ENCODE measurements at regions not wholly inside any gene's neighbourhood (a gene's known extent, or its start where the extent isn't known, plus 50 kb on each side); places are given as distances from the start of the nearest gene placed in this dataset.

- no peak overlapping the region for H3K4me3 ChIP-seq (ENCODE audit: low read length)
- no peaks in the 10 kb centered on the region for H3F3A ChIP-seq (ENCODE audit: low read length, unreplicated experiment)
- H4K20me1 ChIP-seq (ENCODE audit: low read length) = no peaks in the 10 kb centered on the region
- no peaks in the 10 kb centered on the region for H3K79me2 ChIP-seq (ENCODE audit: low read length)
- no peaks in the 10 kb centered on the region for H3K9me3 ChIP-seq (ENCODE audit: low read length)
- POLR2A ChIA-PET (ENCODE audit: unreplicated experiment) = no interaction called here
- H3K9me2 ChIP-seq (replicated peaks; ENCODE audit: low read length) = no peaks in the 10 kb centered on the region
- no peak for DNase-seq
- no peak overlapping the region for H3K9ac ChIP-seq (ENCODE audit: low read length)
- CTCF ChIA-PET = no interaction called here
- H3K4me1 ChIP-seq (ENCODE audit: insufficient read depth, low read length) = peaks cover 22% of the 10 kb centered on the region
- no peak for ATAC-seq
- no peak for TF ChIP-seq EZH2phosphoT487 (IDR thresholded peaks at IDR 0.05; ENCODE audit: borderline replicate concordance, low read length)
- TF ChIP-seq, protein P1, sequence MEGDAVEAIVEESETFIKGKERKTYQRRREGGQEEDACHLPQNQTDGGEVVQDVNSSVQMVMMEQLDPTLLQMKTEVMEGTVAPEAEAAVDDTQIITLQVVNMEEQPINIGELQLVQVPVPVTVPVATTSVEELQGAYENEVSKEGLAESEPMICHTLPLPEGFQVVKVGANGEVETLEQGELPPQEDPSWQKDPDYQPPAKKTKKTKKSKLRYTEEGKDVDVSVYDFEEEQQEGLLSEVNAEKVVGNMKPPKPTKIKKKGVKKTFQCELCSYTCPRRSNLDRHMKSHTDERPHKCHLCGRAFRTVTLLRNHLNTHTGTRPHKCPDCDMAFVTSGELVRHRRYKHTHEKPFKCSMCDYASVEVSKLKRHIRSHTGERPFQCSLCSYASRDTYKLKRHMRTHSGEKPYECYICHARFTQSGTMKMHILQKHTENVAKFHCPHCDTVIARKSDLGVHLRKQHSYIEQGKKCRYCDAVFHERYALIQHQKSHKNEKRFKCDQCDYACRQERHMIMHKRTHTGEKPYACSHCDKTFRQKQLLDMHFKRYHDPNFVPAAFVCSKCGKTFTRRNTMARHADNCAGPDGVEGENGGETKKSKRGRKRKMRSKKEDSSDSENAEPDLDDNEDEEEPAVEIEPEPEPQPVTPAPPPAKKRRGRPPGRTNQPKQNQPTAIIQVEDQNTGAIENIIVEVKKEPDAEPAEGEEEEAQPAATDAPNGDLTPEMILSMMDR (conservative IDR thresholded peaks at IDR 0.05; ENCODE audit: low read depth, low read length) = no peak
- no peak for TF ChIP-seq EZH2 (IDR thresholded peaks at IDR 0.05; ENCODE audit: low read length, unreplicated experiment)
- BruUV-seq (replicated peaks) = no TSS peak
- H3K27me3 ChIP-seq (ENCODE audit: low read length) = no peaks in the 10 kb centered on the region
- no peak overlapping the region for H3K4me2 ChIP-seq (ENCODE audit: low read length)
- H3K36me3 ChIP-seq (ENCODE audit: low read depth, low read length) = no peaks in the 10 kb centered on the region
- intact Hi-C loops (cut with micrococcal nuclease) = loop anchor here (10.0 kb wide), 2 partner anchors 76 to 144 kb away; no protein-coding TSS in a partner anchor
- H2AFZ ChIP-seq (ENCODE audit: low read length) = no peak overlapping the region
- H3K27ac ChIP-seq (ENCODE audit: low read length) = no peak overlapping the region
Observed at GRCh38 chr6:81861281-81861680, 108.8 kb upstream of the TENT5A start.

DNA sequence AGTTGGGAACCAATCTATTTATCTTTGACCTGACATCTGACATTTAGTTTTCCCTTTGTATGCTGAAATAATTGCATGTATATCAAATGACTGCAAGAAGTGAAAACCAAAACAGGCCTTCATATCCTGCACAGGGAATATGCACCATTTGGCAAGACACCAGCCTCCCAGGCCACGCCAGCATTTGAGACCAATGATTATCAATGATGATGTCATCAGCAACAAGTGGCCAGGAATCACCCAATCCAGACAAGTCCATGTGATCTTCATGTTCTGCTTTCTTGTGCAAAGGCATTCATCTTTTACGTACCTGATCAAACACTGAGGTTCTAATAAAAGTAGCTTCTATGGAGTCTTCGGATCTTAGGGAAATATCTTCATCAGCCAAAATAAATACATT lies 107.4 kb upstream of the TENT5A start:
- Histone ChIP-seq H3K9ac (ENCODE audit: low read length) (no peak overlapping the region), H3K27me3 (ENCODE audit: low read length) (no peaks in the 10 kb centered on the region), H3K4me3 (ENCODE audit: low read length) (no peak overlapping the region), H3K9me3 (ENCODE audit: low read length) (no peaks in the 10 kb centered on the region), H3K27ac (ENCODE audit: low read length) (no peak overlapping the region), H3K9me2 (replicated peaks; ENCODE audit: low read length) (no peaks in the 10 kb centered on the region), H3K36me3 (ENCODE audit: low read depth, low read length) (no peaks in the 10 kb centered on the region), H4K20me1 (ENCODE audit: low read length) (no peaks in the 10 kb centered on the region), H3K4me2 (ENCODE audit: low read length) (no peak overlapping the region), H2AFZ (ENCODE audit: low read length) (no peak overlapping the region), H3K4me1 (ENCODE audit: insufficient read depth, low read length) (peaks cover 9% of the 10 kb centered on the region), H3K79me2 (ENCODE audit: low read length) (no peaks in the 10 kb centered on the region), H3F3A (ENCODE audit: low read length, unreplicated experiment) (no peaks in the 10 kb centered on the region)
- ChIA-PET POLR2A (ENCODE audit: unreplicated experiment) (no interaction called here), CTCF (no interaction called here)
- no peak for ATAC-seq
- TF ChIP-seq EZH2phosphoT487 (IDR thresholded peaks at IDR 0.05; ENCODE audit: borderline replicate concordance, low read length) (no peak), EZH2 (IDR thresholded peaks at IDR 0.05; ENCODE audit: low read length, unreplicated experiment) (no peak)
- TF ChIP-seq, protein P1 (conservative IDR thresholded peaks at IDR 0.05; ENCODE audit: low read depth, low read length) = no peak
- no peak for DNase-seq
- intact Hi-C loops (cut with micrococcal nuclease) = loop anchor here (10.0 kb wide), 2 partner anchors 75 to 145 kb away; no protein-coding TSS in a partner anchor
- no TSS peak for BruUV-seq (replicated peaks)

DNA sequence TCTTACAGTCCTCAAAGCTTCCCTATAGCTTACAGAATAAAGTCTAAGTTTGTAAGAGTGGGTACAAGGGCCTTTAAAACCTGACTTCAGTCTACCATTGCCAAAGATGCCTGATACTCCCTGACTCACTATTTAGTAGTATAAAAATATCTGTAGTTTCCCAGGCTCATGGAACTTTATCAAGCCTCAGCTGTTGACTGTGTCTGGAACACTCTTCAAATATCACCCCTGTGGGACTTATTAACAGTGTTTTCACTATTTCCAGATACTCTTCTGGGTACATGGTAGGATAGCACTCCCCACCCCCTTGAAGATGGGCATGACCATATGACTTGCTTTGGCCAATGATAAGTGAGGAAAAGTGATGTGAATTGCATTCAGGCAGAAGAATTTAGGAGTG lies 105.3 kb upstream of the TENT5A start:
- ChIA-PET CTCF (no interaction called here), POLR2A (ENCODE audit: unreplicated experiment) (no interaction called here)
- TF ChIP-seq EZH2phosphoT487 (IDR thresholded peaks at IDR 0.05; ENCODE audit: borderline replicate concordance, low read length) (no peak), EZH2 (IDR thresholded peaks at IDR 0.05; ENCODE audit: low read length, unreplicated experiment) (no peak)
- TF ChIP-seq, protein P1 (conservative IDR thresholded peaks at IDR 0.05; ENCODE audit: low read depth, low read length) = no peak
- BruUV-seq (replicated peaks) = no TSS peak
- Histone ChIP-seq H3K79me2 (ENCODE audit: low read length) (no peaks in the 10 kb centered on the region), H3K9me3 (ENCODE audit: low read length) (no peaks in the 10 kb centered on the region), H3K9me2 (replicated peaks; ENCODE audit: low read length) (no peaks in the 10 kb centered on the region), H3K27ac (ENCODE audit: low read length) (no peak overlapping the region), H3K9ac (ENCODE audit: low read length) (no peak overlapping the region), H3K4me3 (ENCODE audit: low read length) (no peak overlapping the region), H3K4me1 (ENCODE audit: insufficient read depth, low read length) (no peaks in the 10 kb centered on the region), H2AFZ (ENCODE audit: low read length) (no peak overlapping the region), H3F3A (ENCODE audit: low read length, unreplicated experiment) (no peaks in the 10 kb centered on the region), H3K27me3 (ENCODE audit: low read length) (no peaks in the 10 kb centered on the region), H3K4me2 (ENCODE audit: low read length) (no peak overlapping the region), H3K36me3 (ENCODE audit: low read depth, low read length) (no peaks in the 10 kb centered on the region), H4K20me1 (ENCODE audit: low read length) (no peaks in the 10 kb centered on the region)
- DNase-seq = no peak
- intact Hi-C loops (cut with micrococcal nuclease) = no loop called here
- ATAC-seq = no peak
